Fibroblast of gingiva (primary cell): ENCODE measurements at regions not wholly inside any gene's neighbourhood (a gene's known extent, or its start where the extent isn't known, plus 50 kb on each side); places are given as distances from the start of the nearest gene placed in this dataset.

Source experiments
- DNase-seq: peaks from one replicate; pipeline ENCODE4 v3.0.0-alpha.2; 2011; ENCODE audit warnings: low read depth

- DNase-seq, result no peak
These were observed 69.7 kb upstream of the MGMT start for GRCh38 chr10:129397198-129397974.

- DNase-seq, result no peak
These were observed 68.3 kb upstream of the MGMT start for GRCh38 chr10:129398711-129399141.

- no peak for DNase-seq
These were observed 66.6 kb upstream of the MGMT start for GRCh38 chr10:129400426-129400825.

GRCh38 chr10:129402459-129402858, 64.6 kb upstream of the MGMT start:
- DNase-seq, result no peak

- DNase-seq, result no peak
These were observed 63.0 kb upstream of the MGMT start for GRCh38 chr10:129404091-129404490.

- no peak for DNase-seq
These were observed 61.7 kb upstream of the MGMT start for GRCh38 chr10:129405389-129405788.

GRCh38 chr10:129410688-129411392, 56.2 kb upstream of the MGMT start:
- DNase-seq, result no peak

- DNase-seq, result no peak
These were observed 55.7 kb upstream of the MGMT start for GRCh38 chr10:129411393-129411705.

- DNase-seq, result no peak
These were observed 55.3 kb upstream of the MGMT start for GRCh38 chr10:129411772-129412171.

- no peak for DNase-seq
These were observed 54.0 kb upstream of the MGMT start for GRCh38 chr10:129413024-129413423.

GRCh38 chr10:129415215-129416140, 51.6 kb upstream of the MGMT start:
- DNase-seq, result no peak

- no peak for DNase-seq
These were observed 50.9 kb upstream of the MGMT start for GRCh38 chr10:129416155-129416554.

- DNase-seq, result peak; percentile 72
These were observed 49.9 kb upstream of the MGMT start for GRCh38 chr10:129416956-129417765.
